ENCODE measurements at regions not wholly inside any gene's neighbourhood (a gene's known extent, or its start where the extent isn't known, plus 50 kb on each side); places are given as distances from the start of the nearest gene placed in this dataset.

DNA sequence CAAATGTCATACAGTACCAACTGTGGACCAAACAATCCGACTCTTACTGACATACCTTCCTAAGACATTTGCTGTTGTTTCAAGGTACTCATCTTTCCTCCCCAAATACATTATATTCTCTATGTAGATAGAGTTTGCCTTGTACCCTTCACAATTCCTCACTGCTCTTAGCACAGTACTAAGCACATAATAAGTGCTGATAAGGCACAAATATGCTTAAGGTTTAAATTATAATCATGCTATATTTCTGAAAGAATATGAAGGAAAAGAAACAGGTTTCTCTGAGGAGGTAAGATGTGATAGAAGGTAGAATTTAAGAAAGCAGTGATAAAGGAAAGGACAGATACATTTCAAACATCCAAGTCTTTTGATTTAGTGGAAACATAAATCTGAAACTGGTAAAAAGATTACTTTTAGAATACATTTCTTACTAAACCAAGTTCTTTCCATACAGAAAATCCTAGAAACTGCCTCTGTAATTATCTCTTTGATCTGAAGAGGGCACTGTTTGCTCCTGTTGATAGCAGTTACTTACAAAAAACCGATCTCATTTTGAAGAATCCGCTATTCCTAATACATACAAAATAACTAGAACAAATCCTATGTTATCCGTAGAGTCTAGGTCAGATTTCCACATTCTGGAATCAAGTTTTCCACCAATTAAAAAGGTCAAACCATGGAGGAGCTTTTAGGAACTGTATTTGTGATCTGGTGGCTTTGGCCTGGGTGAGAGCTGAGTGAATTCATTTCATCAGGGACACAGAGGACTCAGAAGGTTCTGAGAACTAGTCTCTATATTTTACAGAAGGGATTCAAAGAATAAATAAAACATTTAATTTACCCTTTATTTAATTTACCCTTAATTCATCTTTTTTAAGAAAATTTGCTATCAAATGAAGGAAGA lies 311.9 kb downstream of the DAD1 start:
- no peak overlapping the region for H2AK5ac ChIP-seq (ENCODE audit: low read depth, low read length)
- no peaks in the 10 kb centered on the region for H3K9me1 ChIP-seq (ENCODE audit: insufficient read depth, low read length)
- no peaks in the 10 kb centered on the region for H3K9me3 ChIP-seq (ENCODE audit: control insufficient read depth, insufficient read depth, low read length)
- in situ Hi-C loops (cut with MboI; ENCODE audit: low sequenced_read_pairs) (no loop called here), intact Hi-C loops (cut with micrococcal nuclease) (loop anchor here (5.0 kb wide), 1 partner anchor 50 kb away; no protein-coding TSS in a partner anchor), dilution Hi-C loops (cut with HindIII; ENCODE audit: low sequenced_read_pairs, unreplicated experiment) (no loop called here)
- H3K56ac ChIP-seq (ENCODE audit: extremely low read depth, insufficient read depth, low read length) = no peak overlapping the region
- H2BK15ac ChIP-seq (ENCODE audit: low read depth, low read length) = no peak overlapping the region
- no peak overlapping the region for H3K4me3 ChIP-seq (ENCODE audit: insufficient read depth, low read depth, low read length)
- WGBS, 2 experiments (ENCODE audit: extremely low coverage in 2 of 2, insufficient read length in 1 of 2) = no CpG with 5 or more reads among the region's 4 CpGs
- H3K79me1 ChIP-seq (ENCODE audit: low read depth in 1 of 2, low read length in 2 of 2) = no peaks in the 10 kb centered on the region
- H3K4ac ChIP-seq (ENCODE audit: low read depth, low read length) = no peak overlapping the region
- no peaks in the 10 kb centered on the region for H4K20me1 ChIP-seq (ENCODE audit: insufficient read depth, low read length)
- H2BK120ac ChIP-seq (ENCODE audit: low read depth, low read length) = no peak overlapping the region
- ATAC-seq (ENCODE audit: low read depth) (peak; percentile 73), DNase-seq (peak; percentile 35)
- H4K5ac ChIP-seq (ENCODE audit: low read depth, low read length) = no peak overlapping the region
- H4K91ac ChIP-seq (ENCODE audit: insufficient read depth, low read depth, low read length) = no peak overlapping the region
- H3K36me3 ChIP-seq (ENCODE audit: control insufficient read depth, insufficient read depth, low read length) = no peaks in the 10 kb centered on the region
- H4K8ac ChIP-seq (ENCODE audit: low read depth in 2 of 2, low read length in 2 of 2) = no peak overlapping the region
- 0 out of 2 replicates have a peak, but pooled peaks cover 3% of the 10 kb centered on the region for H3K4me1 ChIP-seq (ENCODE audit: control insufficient read depth, insufficient read depth, low read length)
- no peak overlapping the region for H3K14ac ChIP-seq (replicated peaks; ENCODE audit: low read depth, low read length)
- no TSS peak for BruUV-seq (replicated peaks)
- no peak overlapping the region for H2BK5ac ChIP-seq (ENCODE audit: low read depth, low read length, poor library complexity, severe bottlenecking)
- H2AFZ ChIP-seq (replicated peaks; ENCODE audit: low read length, poor library complexity) = no peak overlapping the region
- CTCF ChIA-PET = interaction anchor here (0.8 to 1.7 kb wide), 7 partner anchors 10 to 59 kb away, joined by 3 to 8 read pairs (median 4); no protein-coding TSS in a partner anchor
- no peaks in the 10 kb centered on the region; the same call in 1 of the 2 replicates for H3K27me3 ChIP-seq (ENCODE audit: control insufficient read depth, insufficient read depth, low read length)
- H3K4me2 ChIP-seq (ENCODE audit: low read depth, low read length) = no peak overlapping the region; the same call in 1 of the 2 replicates
- H3K27ac ChIP-seq (ENCODE audit: insufficient read depth, low read length) = no peak overlapping the region
- POLR2A ChIA-PET (ENCODE audit: unreplicated experiment) = no interaction called here
- H3K9ac ChIP-seq (ENCODE audit: low read depth, low read length) = no peak overlapping the region
- no peak overlapping the region for H2AK9ac ChIP-seq (replicated peaks; ENCODE audit: low read depth, low read length, poor library complexity)
- H3K18ac ChIP-seq (ENCODE audit: low read depth, low read length) = no peak overlapping the region; the same call in 1 of the 2 replicates
- H2BK20ac ChIP-seq (ENCODE audit: low read depth, low read length) = no peak overlapping the region
- H3K23ac ChIP-seq (ENCODE audit: low read depth, low read length) = no peak overlapping the region
- TF ChIP-seq, protein P1, sequence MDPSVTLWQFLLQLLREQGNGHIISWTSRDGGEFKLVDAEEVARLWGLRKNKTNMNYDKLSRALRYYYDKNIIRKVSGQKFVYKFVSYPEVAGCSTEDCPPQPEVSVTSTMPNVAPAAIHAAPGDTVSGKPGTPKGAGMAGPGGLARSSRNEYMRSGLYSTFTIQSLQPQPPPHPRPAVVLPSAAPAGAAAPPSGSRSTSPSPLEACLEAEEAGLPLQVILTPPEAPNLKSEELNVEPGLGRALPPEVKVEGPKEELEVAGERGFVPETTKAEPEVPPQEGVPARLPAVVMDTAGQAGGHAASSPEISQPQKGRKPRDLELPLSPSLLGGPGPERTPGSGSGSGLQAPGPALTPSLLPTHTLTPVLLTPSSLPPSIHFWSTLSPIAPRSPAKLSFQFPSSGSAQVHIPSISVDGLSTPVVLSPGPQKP (IDR thresholded peaks at IDR 0.05; ENCODE audit: borderline replicate concordance, low read depth, low read length) = no peak
- TF ChIP-seq RFX5 (IDR thresholded peaks at IDR 0.05; ENCODE audit: low read depth, low read length) (no peak), MAFK (IDR thresholded peaks at IDR 0.05; ENCODE audit: low read depth, low read length) (peak; percentile 88), RCOR1 (IDR thresholded peaks at IDR 0.05; ENCODE audit: insufficient replicate concordance, low read length) (no peak), FOS (IDR thresholded peaks at IDR 0.05; ENCODE audit: low read depth, low read length) (no peak), MAZ (IDR thresholded peaks at IDR 0.05; ENCODE audit: borderline replicate concordance, low read depth, low read length) (no peak), POLR2A (IDR thresholded peaks at IDR 0.05; ENCODE audit: low read depth, low read length) (no peak), RAD21 (IDR thresholded peaks at IDR 0.05; ENCODE audit: low read length) (peak; percentile 56), MXI1 (IDR thresholded peaks at IDR 0.05; ENCODE audit: borderline replicate concordance, low read depth, low read length) (no peak), CHD1 (IDR thresholded peaks at IDR 0.05; ENCODE audit: low read depth, low read length) (no peak), NFE2L2 (IDR thresholded peaks at IDR 0.05; ENCODE audit: low read depth, low read length) (no peak), SMC3 (IDR thresholded peaks at IDR 0.05; ENCODE audit: low read depth, low read length) (peak; percentile 48)
- TF ChIP-seq, protein P2, sequence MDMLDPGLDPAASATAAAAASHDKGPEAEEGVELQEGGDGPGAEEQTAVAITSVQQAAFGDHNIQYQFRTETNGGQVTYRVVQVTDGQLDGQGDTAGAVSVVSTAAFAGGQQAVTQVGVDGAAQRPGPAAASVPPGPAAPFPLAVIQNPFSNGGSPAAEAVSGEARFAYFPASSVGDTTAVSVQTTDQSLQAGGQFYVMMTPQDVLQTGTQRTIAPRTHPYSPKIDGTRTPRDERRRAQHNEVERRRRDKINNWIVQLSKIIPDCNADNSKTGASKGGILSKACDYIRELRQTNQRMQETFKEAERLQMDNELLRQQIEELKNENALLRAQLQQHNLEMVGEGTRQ (IDR thresholded peaks at IDR 0.05; ENCODE audit: low read depth, low read length) = no peak
- TF ChIP-seq, protein P3, sequence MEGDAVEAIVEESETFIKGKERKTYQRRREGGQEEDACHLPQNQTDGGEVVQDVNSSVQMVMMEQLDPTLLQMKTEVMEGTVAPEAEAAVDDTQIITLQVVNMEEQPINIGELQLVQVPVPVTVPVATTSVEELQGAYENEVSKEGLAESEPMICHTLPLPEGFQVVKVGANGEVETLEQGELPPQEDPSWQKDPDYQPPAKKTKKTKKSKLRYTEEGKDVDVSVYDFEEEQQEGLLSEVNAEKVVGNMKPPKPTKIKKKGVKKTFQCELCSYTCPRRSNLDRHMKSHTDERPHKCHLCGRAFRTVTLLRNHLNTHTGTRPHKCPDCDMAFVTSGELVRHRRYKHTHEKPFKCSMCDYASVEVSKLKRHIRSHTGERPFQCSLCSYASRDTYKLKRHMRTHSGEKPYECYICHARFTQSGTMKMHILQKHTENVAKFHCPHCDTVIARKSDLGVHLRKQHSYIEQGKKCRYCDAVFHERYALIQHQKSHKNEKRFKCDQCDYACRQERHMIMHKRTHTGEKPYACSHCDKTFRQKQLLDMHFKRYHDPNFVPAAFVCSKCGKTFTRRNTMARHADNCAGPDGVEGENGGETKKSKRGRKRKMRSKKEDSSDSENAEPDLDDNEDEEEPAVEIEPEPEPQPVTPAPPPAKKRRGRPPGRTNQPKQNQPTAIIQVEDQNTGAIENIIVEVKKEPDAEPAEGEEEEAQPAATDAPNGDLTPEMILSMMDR (conservative IDR thresholded peaks at IDR 0.05; ENCODE audit: low read depth, low read length) = peak; percentile 66

Measured in IMR-90 (cell line).